CD14-positive monocyte (primary cell): ENCODE measurements at regions not wholly inside any gene's neighbourhood (a gene's known extent, or its start where the extent isn't known, plus 50 kb on each side); places are given as distances from the start of the nearest gene placed in this dataset.

Experiments used
- DNase-seq, 3 donors: peaks; one replicate each; pipeline ENCODE4 v3.0.0-alpha.2; 2011 to 2022
- H2AFZ ChIP-seq: 2 replicates; pipeline ENCODE4 v1.6.0; 2012; ENCODE audit warnings: mild to moderate bottlenecking, low read depth, low read length, inconsistent platforms; ENCODE audit not compliant: insufficient read depth, poor library complexity, severe bottlenecking
- H3K27ac ChIP-seq, 2 donors: 1 replicate in 1 of 2; 2 replicates in 1 of 2; pipeline ENCODE4 v1.5.1; 2012 to 2013; ENCODE audit warnings: low read length in 2 of 2, control low read depth in 1 of 2, inconsistent platforms in 1 of 2, low read depth in 1 of 2, mild to moderate bottlenecking in 1 of 2
- H3K27me3 ChIP-seq, 2 donors: one replicate each; pipeline versions ENCODE4 v1.6.0 to v1.6.1; 2011 to 2013; ENCODE audit warnings: low read length in 2 of 2; ENCODE audit not compliant: control insufficient read depth in 2 of 2, insufficient read depth in 2 of 2
- H3K36me3 ChIP-seq, 2 donors: replicated peaks in 1 of 2; 1 replicate in 1 of 2; 2 replicates in 1 of 2; pipeline versions ENCODE4 v1.5.1 to v1.6.1; 2012 to 2013; ENCODE audit warnings: low read length in 2 of 2, control low read depth in 1 of 2, inconsistent platforms in 1 of 2, mild to moderate bottlenecking in 1 of 2; ENCODE audit not compliant: insufficient read depth in 2 of 2, control insufficient read depth in 1 of 2
- H3K4me1 ChIP-seq, 2 donors: 1 replicate in 1 of 2; 2 replicates in 1 of 2; pipeline versions ENCODE4 v1.5.1 to v1.6.1; 2012 to 2013; ENCODE audit warnings: low read length in 2 of 2, control low read depth in 1 of 2, inconsistent platforms in 1 of 2, mild to moderate bottlenecking in 1 of 2, moderate library complexity in 1 of 2; ENCODE audit not compliant: insufficient read depth in 2 of 2, control insufficient read depth in 1 of 2
- H3K4me2 ChIP-seq: replicated peaks from 2 replicates; pipeline ENCODE3; 2012; ENCODE audit warnings: low read length, moderate library complexity, mild to moderate bottlenecking; ENCODE audit not compliant: poor library complexity, severe bottlenecking; ENCODE audit errors: extremely low read depth
- H3K4me3 ChIP-seq, 3 experiments: fragments of 200-600 bp in 1 of 3; sonication (generic) in 1 of 3; replicated peaks in 1 of 3; 1 replicate in 2 of 3; 2 replicates in 1 of 3; pipeline ENCODE4 v1.5.1; 2011 to 2013; ENCODE audit warnings: low read length in 3 of 3, mild to moderate bottlenecking in 3 of 3, control low read depth in 2 of 3, low read depth in 2 of 3, inconsistent platforms in 1 of 3, moderate library complexity in 1 of 3
- H3K79me2 ChIP-seq: 2 replicates; pipeline ENCODE4 v1.6.0; 2012; ENCODE audit warnings: mild to moderate bottlenecking, control low read depth, inconsistent platforms, low read length, moderate library complexity; ENCODE audit not compliant: insufficient read depth
- H3K9ac ChIP-seq: 2 replicates; pipeline ENCODE4 v1.6.0; 2017; ENCODE audit warnings: low read length, mild to moderate bottlenecking; ENCODE audit not compliant: insufficient read depth, poor library complexity, severe bottlenecking
- H3K9me3 ChIP-seq, 2 donors: replicated peaks in 1 of 2; 1 replicate in 1 of 2; 2 replicates in 1 of 2; pipeline versions ENCODE4 v1.5.1 to v1.6.1; 2012 to 2013; ENCODE audit warnings: low read length in 2 of 2, control low read depth in 1 of 2; ENCODE audit not compliant: control insufficient read depth in 1 of 2, insufficient read depth in 1 of 2
- H4K20me1 ChIP-seq: 2 replicates; pipeline ENCODE4 v1.6.0; 2012; ENCODE audit warnings: mild to moderate bottlenecking, low read length, control low read depth, moderate library complexity; ENCODE audit not compliant: insufficient read depth
- H3K27ac Mint-ChIP-seq, 7 donors: one replicate each; pipeline ENCODE4 v1.8.0; 2020; ENCODE audit warnings: mild to moderate bottlenecking in 7 of 7, mixed read lengths in 7 of 7, moderate library complexity in 6 of 7, inconsistent platforms in 2 of 7
- H3K27me3 Mint-ChIP-seq, 3 donors: one replicate each; pipeline ENCODE4 v1.8.0; 2021 to 2022; ENCODE audit warnings: low read depth in 3 of 3, mild to moderate bottlenecking in 3 of 3, mixed read lengths in 3 of 3, moderate library complexity in 3 of 3, inconsistent platforms in 1 of 3
- H3K36me3 Mint-ChIP-seq, 2 donors: one replicate each; pipeline ENCODE4 v1.8.0; 2020; ENCODE audit warnings: mixed read lengths in 2 of 2, inconsistent platforms in 1 of 2, mild to moderate bottlenecking in 1 of 2
- H3K4me1 Mint-ChIP-seq: one replicate; pipeline ENCODE4 v1.8.0; 2020; ENCODE audit warnings: mild to moderate bottlenecking, mixed read lengths
- H3K4me3 Mint-ChIP-seq, 2 donors: one replicate each; pipeline ENCODE4 v1.8.0; 2020; ENCODE audit warnings: mild to moderate bottlenecking in 2 of 2, mixed read lengths in 2 of 2, moderate library complexity in 1 of 2
- H3K9me3 Mint-ChIP-seq, 7 donors: one replicate each; pipeline ENCODE4 v1.8.0; 2020 to 2022; ENCODE audit warnings: mixed read lengths in 7 of 7, mild to moderate bottlenecking in 6 of 7, moderate library complexity in 6 of 7, inconsistent platforms in 2 of 7
- CTCF ChIP-seq: fragments of 200-600 bp; IDR thresholded peaks from one replicate; pipeline ENCODE4 v1.8.0; 2022; ENCODE audit warnings: antibody characterized with exemption, mild to moderate bottlenecking
- WGBS: methylation state at CpG from one replicate; pipeline ENCODE4 v1.1.5; 2013; ENCODE audit warnings: missing lambda C conversion rate; ENCODE audit not compliant: insufficient coverage; 5-methylcytosine and 5-hydroxymethylcytosine counted together
- intact Hi-C, 2 donors: fragments of 100-400 bp; cut with micrococcal nuclease; formaldehyde crosslinking; loops; one replicate each; pipeline versions ENCODE4 v1.15.0 to v1.15.1; 2023

- Mint-ChIP-seq H3K4me1 (peaks cover 14% of the 10 kb centered on the region), H3K9me3 (peaks cover 0 to 2% (median 0%) of the 10 kb centered on the region in 7 donors), H3K36me3 (no peaks in the 10 kb centered on the region), H3K27ac (no peak overlapping the region), H3K27me3 (peaks cover 5 to 22% (median 9%) of the 10 kb centered on the region in 3 donors), H3K4me3 (no peak overlapping the region)
- Histone ChIP-seq H3K9me3 (no peaks in the 10 kb centered on the region), H3K4me1 (peaks cover 14 to 21% of the 10 kb centered on the region in 2 donors), H3K4me2 (no peak overlapping the region), H3K9ac (no peak overlapping the region), H3K27ac (no peak overlapping the region), H4K20me1 (no peaks in the 10 kb centered on the region), H3K79me2 (no peaks in the 10 kb centered on the region), H3K4me3 (no peak overlapping the region), H3K27me3 (peaks cover 0 to 8% of the 10 kb centered on the region in 2 donors), H2AFZ (no peak overlapping the region), H3K36me3 (no peaks in the 10 kb centered on the region)
- intact Hi-C loops: no loop called here
- WGBS: 97% methylated on average over 14 of the region's 17 CpGs
- DNase-seq: no peak
- no peak for TF ChIP-seq CTCF
These were observed 55.3 kb upstream of the EGFL7 start for GRCh38 chr9:136607334-136607919.

DNA sequence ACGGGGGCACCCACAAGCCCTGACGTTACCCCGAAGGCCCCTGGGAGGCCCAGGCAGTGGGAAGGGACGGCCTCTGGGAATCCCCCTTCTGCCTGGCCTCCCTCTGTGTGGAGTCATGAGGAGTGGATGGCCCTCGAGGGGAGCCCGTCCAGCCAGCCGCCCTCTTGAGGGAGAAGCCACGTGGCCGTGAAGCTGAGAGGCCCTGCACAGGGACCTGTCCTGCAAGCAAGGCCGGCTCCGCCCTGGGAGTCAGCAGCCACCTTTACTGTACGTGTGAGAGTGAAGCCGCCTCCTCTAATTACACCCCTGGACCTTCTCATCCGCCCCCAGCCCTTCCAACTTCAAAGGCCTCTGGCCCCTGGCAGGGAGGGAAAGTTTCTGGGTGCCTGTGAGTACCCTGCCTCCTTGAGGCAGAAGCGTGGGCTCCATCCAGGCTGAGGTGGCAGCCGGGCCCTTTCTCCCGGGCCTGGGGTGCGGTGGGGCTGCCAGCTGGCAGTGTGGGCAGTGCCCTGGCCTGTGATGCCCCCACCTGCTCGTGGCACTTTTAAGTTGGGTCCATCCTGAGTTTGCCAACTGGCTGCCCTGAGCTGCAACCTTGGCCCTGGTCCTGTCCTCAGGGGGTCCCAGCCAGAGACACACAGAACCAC lies 55.9 kb upstream of the EGFL7 start:
- Mint-ChIP-seq H3K4me1 (peaks cover 17% of the 10 kb centered on the region), H3K4me3 (no peak overlapping the region), H3K36me3 (no peaks in the 10 kb centered on the region), H3K27ac (no peak overlapping the region), H3K27me3 (peaks cover 5 to 25% (median 11%) of the 10 kb centered on the region in 3 donors), H3K9me3 (peaks cover 0 to 2% (median 0%) of the 10 kb centered on the region in 7 donors)
- no peak overlapping the region for H2AFZ ChIP-seq
- H3K79me2 ChIP-seq: no peaks in the 10 kb centered on the region
- WGBS: 81% methylated on average over 9 of the region's 19 CpGs
- H3K9me3 ChIP-seq: no peaks in the 10 kb centered on the region
- H3K27me3 ChIP-seq: peaks cover 0 to 8% of the 10 kb centered on the region in 2 donors
- H3K36me3 ChIP-seq: no peaks in the 10 kb centered on the region
- no peak for TF ChIP-seq CTCF
- H4K20me1 ChIP-seq: no peaks in the 10 kb centered on the region
- H3K4me1 ChIP-seq: peaks cover 18 to 24% of the 10 kb centered on the region in 2 donors
- DNase-seq: no peak
- H3K4me2 ChIP-seq: no peak overlapping the region
- no peak overlapping the region for H3K4me3 ChIP-seq
- intact Hi-C loops: no loop called here
- no peak overlapping the region for H3K9ac ChIP-seq
- H3K27ac ChIP-seq: no peak overlapping the region
